GM12878 (cell line): ENCODE measurements at regions not wholly inside any gene's neighbourhood (a gene's known extent, or its start where the extent isn't known, plus 50 kb on each side); places are given as distances from the start of the nearest gene placed in this dataset.

Experiments used
- BCL11A ChIP-seq: IDR thresholded peaks from 2 replicates; pipeline ENCODE4 v1.6.1; 2011; ENCODE audit warnings: low read depth, low read length
- BMI1 ChIP-seq: fragments of 450-650 bp; IDR thresholded peaks from 2 replicates; pipeline ENCODE4 v1.6.1; 2016; ENCODE audit warnings: mild to moderate bottlenecking, moderate library complexity, borderline replicate concordance
- CBFB ChIP-seq: IDR thresholded peaks from 2 replicates; pipeline ENCODE4 v1.6.1; 2016; ENCODE audit warnings: antibody characterized with exemption, low read depth
- CBX3 ChIP-seq: fragments of 200-600 bp; sonication (generic); IDR thresholded peaks from 2 replicates; pipeline ENCODE4 v1.6.1; 2016; ENCODE audit warnings: low read depth, borderline replicate concordance
- FOS ChIP-seq: IDR thresholded peaks from 3 replicates; pipeline ENCODE4 v1.6.1; 2011; ENCODE audit warnings: borderline replicate concordance; ENCODE audit not compliant: insufficient read length; ENCODE audit errors: extremely low read depth
- FOXK2 ChIP-seq: fragments of 450-650 bp; IDR thresholded peaks from 2 replicates; pipeline ENCODE4 v1.6.1; 2017; ENCODE audit warnings: mild to moderate bottlenecking, moderate library complexity
- IRF4 ChIP-seq: IDR thresholded peaks from 2 replicates; pipeline ENCODE4 v1.6.1; 2011; ENCODE audit warnings: low read depth, low read length
- TCF12 ChIP-seq: IDR thresholded peaks from 2 replicates; pipeline ENCODE4 v1.6.1; 2011; ENCODE audit warnings: low read depth, mild to moderate bottlenecking, low read length
- TF ChIP-seq, protein P1 (sequence below): fragments of 450-650 bp; IDR thresholded peaks from 2 replicates; pipeline ENCODE4 v1.6.1; 2017; ENCODE audit warnings: borderline replicate concordance
- TF ChIP-seq, protein P2 (sequence below): IDR thresholded peaks from 2 replicates; pipeline ENCODE4 v1.6.1; 2012; ENCODE audit warnings: low read depth, low read length, improper control_type of control experiment
- TF ChIP-seq, protein P3 (sequence below): IDR thresholded peaks from 2 replicates; pipeline ENCODE4 v1.6.1; 2011; ENCODE audit warnings: low read depth, mild to moderate bottlenecking, low read length, moderate library complexity, borderline replicate concordance; ENCODE audit errors: extremely low read depth

DNA sequence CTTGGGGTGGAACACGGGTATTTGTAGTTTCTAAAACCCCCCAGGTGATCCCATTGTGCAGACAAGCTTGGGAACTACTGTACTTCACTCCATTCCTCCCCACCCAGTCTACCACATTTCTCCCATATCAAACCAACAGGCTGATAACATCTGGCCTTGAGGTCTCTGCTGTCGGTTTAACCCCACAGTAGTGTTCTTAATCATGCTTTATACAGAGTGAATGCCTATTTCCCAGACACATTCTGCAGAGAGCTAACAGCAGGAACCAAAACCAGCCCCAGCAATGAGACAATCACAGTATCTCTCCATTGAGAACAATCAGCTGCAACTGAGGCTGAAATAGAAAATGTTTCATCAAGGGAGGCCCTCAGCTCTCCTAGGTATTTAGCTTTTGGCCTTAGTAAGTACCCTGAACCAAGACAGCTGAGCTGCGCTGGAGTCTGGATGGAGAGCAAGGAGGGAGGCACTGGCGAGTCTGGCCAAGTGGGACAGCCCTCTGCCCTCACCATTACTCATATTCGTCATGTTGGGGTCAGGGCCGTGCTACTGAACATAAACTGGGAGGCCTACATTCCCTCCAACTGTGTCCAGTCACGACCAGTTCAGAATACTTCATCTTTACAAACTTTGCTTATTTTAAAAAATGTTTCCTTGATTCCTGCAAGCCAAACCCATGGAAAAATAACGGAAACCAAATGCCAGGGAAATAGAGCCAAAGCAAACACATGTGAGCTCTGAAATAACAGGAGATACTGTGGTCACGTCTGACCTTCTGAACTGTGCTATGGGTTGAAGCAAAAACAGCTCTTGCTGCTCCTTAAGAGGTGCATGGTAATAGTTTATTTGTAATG, 81.0 kb downstream of the CCDC34 start (continued):
- TF ChIP-seq IRF4 (no peak), CBFB (no peak), FOS (no peak), CBX3 (no peak), FOXK2 (no peak), BCL11A (0 out of 2 replicates have a peak, but pooled peaks have one; percentile 23), BMI1 (no peak), TCF12 (peak; percentile 60; the same call in 1 of the 2 replicates)
- TF ChIP-seq, protein P1, sequence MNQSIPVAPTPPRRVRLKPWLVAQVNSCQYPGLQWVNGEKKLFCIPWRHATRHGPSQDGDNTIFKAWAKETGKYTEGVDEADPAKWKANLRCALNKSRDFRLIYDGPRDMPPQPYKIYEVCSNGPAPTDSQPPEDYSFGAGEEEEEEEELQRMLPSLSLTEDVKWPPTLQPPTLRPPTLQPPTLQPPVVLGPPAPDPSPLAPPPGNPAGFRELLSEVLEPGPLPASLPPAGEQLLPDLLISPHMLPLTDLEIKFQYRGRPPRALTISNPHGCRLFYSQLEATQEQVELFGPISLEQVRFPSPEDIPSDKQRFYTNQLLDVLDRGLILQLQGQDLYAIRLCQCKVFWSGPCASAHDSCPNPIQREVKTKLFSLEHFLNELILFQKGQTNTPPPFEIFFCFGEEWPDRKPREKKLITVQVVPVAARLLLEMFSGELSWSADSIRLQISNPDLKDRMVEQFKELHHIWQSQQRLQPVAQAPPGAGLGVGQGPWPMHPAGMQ, result no peak
- TF ChIP-seq, protein P2, sequence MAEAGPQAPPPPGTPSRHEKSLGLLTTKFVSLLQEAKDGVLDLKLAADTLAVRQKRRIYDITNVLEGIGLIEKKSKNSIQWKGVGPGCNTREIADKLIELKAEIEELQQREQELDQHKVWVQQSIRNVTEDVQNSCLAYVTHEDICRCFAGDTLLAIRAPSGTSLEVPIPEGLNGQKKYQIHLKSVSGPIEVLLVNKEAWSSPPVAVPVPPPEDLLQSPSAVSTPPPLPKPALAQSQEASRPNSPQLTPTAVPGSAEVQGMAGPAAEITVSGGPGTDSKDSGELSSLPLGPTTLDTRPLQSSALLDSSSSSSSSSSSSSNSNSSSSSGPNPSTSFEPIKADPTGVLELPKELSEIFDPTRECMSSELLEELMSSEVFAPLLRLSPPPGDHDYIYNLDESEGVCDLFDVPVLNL, result no peak
- TF ChIP-seq, protein P3, sequence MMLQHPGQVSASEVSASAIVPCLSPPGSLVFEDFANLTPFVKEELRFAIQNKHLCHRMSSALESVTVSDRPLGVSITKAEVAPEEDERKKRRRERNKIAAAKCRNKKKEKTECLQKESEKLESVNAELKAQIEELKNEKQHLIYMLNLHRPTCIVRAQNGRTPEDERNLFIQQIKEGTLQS, result no peak
- TF ChIP-seq, all 136 proteins: peak for 9
